ENCODE measurements at regions not wholly inside any gene's neighbourhood (a gene's known extent, or its start where the extent isn't known, plus 50 kb on each side); places are given as distances from the start of the nearest gene placed in this dataset.

GRCh38 chr18:75782204-75782603, 354.7 kb upstream of the SMIM21 start:
- no peaks in the 10 kb centered on the region for H3K36me3 ChIP-seq (ENCODE audit: low read length)
- no peak overlapping the region for H3K27ac ChIP-seq (ENCODE audit: low read depth, low read length)

GRCh38 chr18:75779910-75780309, 352.4 kb upstream of the SMIM21 start:
- Histone ChIP-seq H3K9me2 (replicated peaks; ENCODE audit: insufficient read depth, low read length) (no peaks in the 10 kb centered on the region), H2AFZ (ENCODE audit: low read depth, low read length, severe bottlenecking) (no peak overlapping the region), H3F3A (ENCODE audit: insufficient read depth) (no peaks in the 10 kb centered on the region), H3K9ac (ENCODE audit: low read length) (no peak overlapping the region), H3K79me2 (ENCODE audit: insufficient read depth, low read length) (no peaks in the 10 kb centered on the region), H3K4me3 (ENCODE audit: insufficient read depth, low read length, poor library complexity, severe bottlenecking) (no peak overlapping the region), H4K20me1 (ENCODE audit: low read depth, low read length) (no peaks in the 10 kb centered on the region), H3K36me3 (ENCODE audit: low read length) (no peaks in the 10 kb centered on the region), H3K4me2 (ENCODE audit: low read depth, low read length, poor library complexity, severe bottlenecking) (no peak overlapping the region), H3K9me3 (ENCODE audit: insufficient read depth, low read length) (no peaks in the 10 kb centered on the region), H3K27ac (ENCODE audit: low read depth, low read length) (no peak overlapping the region), H3K27me3 (ENCODE audit: low read length) (no peaks in the 10 kb centered on the region)
- TF ChIP-seq CTCF (IDR thresholded peaks at IDR 0.05; ENCODE audit: insufficient read depth, low read length, poor library complexity, severe bottlenecking): no peak
- TF ChIP-seq EZH2phosphoT487 (conservative IDR thresholded peaks at IDR 0.05; ENCODE audit: low read length): no peak

More at GRCh38 chr18:75782204-75782603, 354.7 kb upstream of the SMIM21 start:
- Histone ChIP-seq H4K20me1 (ENCODE audit: low read depth, low read length) (no peaks in the 10 kb centered on the region), H3K9ac (ENCODE audit: low read length) (no peak overlapping the region), H2AFZ (ENCODE audit: low read depth, low read length, severe bottlenecking) (no peak overlapping the region), H3K27me3 (ENCODE audit: low read length) (no peaks in the 10 kb centered on the region), H3K79me2 (ENCODE audit: insufficient read depth, low read length) (no peaks in the 10 kb centered on the region), H3K9me3 (ENCODE audit: insufficient read depth, low read length) (no peaks in the 10 kb centered on the region), H3F3A (ENCODE audit: insufficient read depth) (no peaks in the 10 kb centered on the region), H3K4me2 (ENCODE audit: low read depth, low read length, poor library complexity, severe bottlenecking) (no peak overlapping the region), H3K9me2 (replicated peaks; ENCODE audit: insufficient read depth, low read length) (no peaks in the 10 kb centered on the region), H3K4me3 (ENCODE audit: insufficient read depth, low read length, poor library complexity, severe bottlenecking) (no peak overlapping the region)
- TF ChIP-seq EZH2phosphoT487 (conservative IDR thresholded peaks at IDR 0.05; ENCODE audit: low read length) (no peak), CTCF (IDR thresholded peaks at IDR 0.05; ENCODE audit: insufficient read depth, low read length, poor library complexity, severe bottlenecking) (no peak)

GRCh38 chr18:75779450-75779849, 351.9 kb upstream of the SMIM21 start:
- Histone ChIP-seq H3K79me2 (ENCODE audit: insufficient read depth, low read length) (no peaks in the 10 kb centered on the region), H3K9me2 (replicated peaks; ENCODE audit: insufficient read depth, low read length) (no peaks in the 10 kb centered on the region), H3K27me3 (ENCODE audit: low read length) (no peaks in the 10 kb centered on the region), H4K20me1 (ENCODE audit: low read depth, low read length) (no peaks in the 10 kb centered on the region), H2AFZ (ENCODE audit: low read depth, low read length, severe bottlenecking) (no peak overlapping the region), H3K27ac (ENCODE audit: low read depth, low read length) (no peak overlapping the region), H3K9ac (ENCODE audit: low read length) (no peak overlapping the region), H3K9me3 (ENCODE audit: insufficient read depth, low read length) (no peaks in the 10 kb centered on the region), H3K36me3 (ENCODE audit: low read length) (no peaks in the 10 kb centered on the region), H3F3A (ENCODE audit: insufficient read depth) (no peaks in the 10 kb centered on the region), H3K4me3 (ENCODE audit: insufficient read depth, low read length, poor library complexity, severe bottlenecking) (no peak overlapping the region), H3K4me2 (ENCODE audit: low read depth, low read length, poor library complexity, severe bottlenecking) (no peak overlapping the region)
- no peak for TF ChIP-seq CTCF (IDR thresholded peaks at IDR 0.05; ENCODE audit: insufficient read depth, low read length, poor library complexity, severe bottlenecking)
- no peak for TF ChIP-seq EZH2phosphoT487 (conservative IDR thresholded peaks at IDR 0.05; ENCODE audit: low read length)
